ENCODE measurements at regions not wholly inside any gene's neighbourhood (a gene's known extent, or its start where the extent isn't known, plus 50 kb on each side); places are given as distances from the start of the nearest gene placed in this dataset.

- TF ChIP-seq, protein P1, sequence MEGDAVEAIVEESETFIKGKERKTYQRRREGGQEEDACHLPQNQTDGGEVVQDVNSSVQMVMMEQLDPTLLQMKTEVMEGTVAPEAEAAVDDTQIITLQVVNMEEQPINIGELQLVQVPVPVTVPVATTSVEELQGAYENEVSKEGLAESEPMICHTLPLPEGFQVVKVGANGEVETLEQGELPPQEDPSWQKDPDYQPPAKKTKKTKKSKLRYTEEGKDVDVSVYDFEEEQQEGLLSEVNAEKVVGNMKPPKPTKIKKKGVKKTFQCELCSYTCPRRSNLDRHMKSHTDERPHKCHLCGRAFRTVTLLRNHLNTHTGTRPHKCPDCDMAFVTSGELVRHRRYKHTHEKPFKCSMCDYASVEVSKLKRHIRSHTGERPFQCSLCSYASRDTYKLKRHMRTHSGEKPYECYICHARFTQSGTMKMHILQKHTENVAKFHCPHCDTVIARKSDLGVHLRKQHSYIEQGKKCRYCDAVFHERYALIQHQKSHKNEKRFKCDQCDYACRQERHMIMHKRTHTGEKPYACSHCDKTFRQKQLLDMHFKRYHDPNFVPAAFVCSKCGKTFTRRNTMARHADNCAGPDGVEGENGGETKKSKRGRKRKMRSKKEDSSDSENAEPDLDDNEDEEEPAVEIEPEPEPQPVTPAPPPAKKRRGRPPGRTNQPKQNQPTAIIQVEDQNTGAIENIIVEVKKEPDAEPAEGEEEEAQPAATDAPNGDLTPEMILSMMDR (conservative IDR thresholded peaks at IDR 0.05; ENCODE audit: low read depth in 2 of 2) = no peak
- TF ChIP-seq POLR2AphosphoS5 (IDR thresholded peaks at IDR 0.05; ENCODE audit: low read depth) (no peak), EZH2phosphoT487 (IDR thresholded peaks at IDR 0.05; ENCODE audit: unreplicated experiment) (no peak), EZH2 (IDR thresholded peaks at IDR 0.05; ENCODE audit: low read depth, unreplicated experiment) (no peak), JUNB (IDR thresholded peaks at IDR 0.05; ENCODE audit: unreplicated experiment) (no peak), ZNF114 (CRISPR knock-in tag; IDR thresholded peaks at IDR 0.05) (no peak), STAT1 (IDR thresholded peaks at IDR 0.05; ENCODE audit: unreplicated experiment) (no peak), CREB1 (CRISPR knock-in tag; IDR thresholded peaks at IDR 0.05; ENCODE audit: low read depth) (no peak), ZNF331 (CRISPR knock-in tag; IDR thresholded peaks at IDR 0.05; ENCODE audit: low read depth) (no peak), ETS1 (IDR thresholded peaks at IDR 0.05) (no peak)
- TF ChIP-seq, protein P2, sequence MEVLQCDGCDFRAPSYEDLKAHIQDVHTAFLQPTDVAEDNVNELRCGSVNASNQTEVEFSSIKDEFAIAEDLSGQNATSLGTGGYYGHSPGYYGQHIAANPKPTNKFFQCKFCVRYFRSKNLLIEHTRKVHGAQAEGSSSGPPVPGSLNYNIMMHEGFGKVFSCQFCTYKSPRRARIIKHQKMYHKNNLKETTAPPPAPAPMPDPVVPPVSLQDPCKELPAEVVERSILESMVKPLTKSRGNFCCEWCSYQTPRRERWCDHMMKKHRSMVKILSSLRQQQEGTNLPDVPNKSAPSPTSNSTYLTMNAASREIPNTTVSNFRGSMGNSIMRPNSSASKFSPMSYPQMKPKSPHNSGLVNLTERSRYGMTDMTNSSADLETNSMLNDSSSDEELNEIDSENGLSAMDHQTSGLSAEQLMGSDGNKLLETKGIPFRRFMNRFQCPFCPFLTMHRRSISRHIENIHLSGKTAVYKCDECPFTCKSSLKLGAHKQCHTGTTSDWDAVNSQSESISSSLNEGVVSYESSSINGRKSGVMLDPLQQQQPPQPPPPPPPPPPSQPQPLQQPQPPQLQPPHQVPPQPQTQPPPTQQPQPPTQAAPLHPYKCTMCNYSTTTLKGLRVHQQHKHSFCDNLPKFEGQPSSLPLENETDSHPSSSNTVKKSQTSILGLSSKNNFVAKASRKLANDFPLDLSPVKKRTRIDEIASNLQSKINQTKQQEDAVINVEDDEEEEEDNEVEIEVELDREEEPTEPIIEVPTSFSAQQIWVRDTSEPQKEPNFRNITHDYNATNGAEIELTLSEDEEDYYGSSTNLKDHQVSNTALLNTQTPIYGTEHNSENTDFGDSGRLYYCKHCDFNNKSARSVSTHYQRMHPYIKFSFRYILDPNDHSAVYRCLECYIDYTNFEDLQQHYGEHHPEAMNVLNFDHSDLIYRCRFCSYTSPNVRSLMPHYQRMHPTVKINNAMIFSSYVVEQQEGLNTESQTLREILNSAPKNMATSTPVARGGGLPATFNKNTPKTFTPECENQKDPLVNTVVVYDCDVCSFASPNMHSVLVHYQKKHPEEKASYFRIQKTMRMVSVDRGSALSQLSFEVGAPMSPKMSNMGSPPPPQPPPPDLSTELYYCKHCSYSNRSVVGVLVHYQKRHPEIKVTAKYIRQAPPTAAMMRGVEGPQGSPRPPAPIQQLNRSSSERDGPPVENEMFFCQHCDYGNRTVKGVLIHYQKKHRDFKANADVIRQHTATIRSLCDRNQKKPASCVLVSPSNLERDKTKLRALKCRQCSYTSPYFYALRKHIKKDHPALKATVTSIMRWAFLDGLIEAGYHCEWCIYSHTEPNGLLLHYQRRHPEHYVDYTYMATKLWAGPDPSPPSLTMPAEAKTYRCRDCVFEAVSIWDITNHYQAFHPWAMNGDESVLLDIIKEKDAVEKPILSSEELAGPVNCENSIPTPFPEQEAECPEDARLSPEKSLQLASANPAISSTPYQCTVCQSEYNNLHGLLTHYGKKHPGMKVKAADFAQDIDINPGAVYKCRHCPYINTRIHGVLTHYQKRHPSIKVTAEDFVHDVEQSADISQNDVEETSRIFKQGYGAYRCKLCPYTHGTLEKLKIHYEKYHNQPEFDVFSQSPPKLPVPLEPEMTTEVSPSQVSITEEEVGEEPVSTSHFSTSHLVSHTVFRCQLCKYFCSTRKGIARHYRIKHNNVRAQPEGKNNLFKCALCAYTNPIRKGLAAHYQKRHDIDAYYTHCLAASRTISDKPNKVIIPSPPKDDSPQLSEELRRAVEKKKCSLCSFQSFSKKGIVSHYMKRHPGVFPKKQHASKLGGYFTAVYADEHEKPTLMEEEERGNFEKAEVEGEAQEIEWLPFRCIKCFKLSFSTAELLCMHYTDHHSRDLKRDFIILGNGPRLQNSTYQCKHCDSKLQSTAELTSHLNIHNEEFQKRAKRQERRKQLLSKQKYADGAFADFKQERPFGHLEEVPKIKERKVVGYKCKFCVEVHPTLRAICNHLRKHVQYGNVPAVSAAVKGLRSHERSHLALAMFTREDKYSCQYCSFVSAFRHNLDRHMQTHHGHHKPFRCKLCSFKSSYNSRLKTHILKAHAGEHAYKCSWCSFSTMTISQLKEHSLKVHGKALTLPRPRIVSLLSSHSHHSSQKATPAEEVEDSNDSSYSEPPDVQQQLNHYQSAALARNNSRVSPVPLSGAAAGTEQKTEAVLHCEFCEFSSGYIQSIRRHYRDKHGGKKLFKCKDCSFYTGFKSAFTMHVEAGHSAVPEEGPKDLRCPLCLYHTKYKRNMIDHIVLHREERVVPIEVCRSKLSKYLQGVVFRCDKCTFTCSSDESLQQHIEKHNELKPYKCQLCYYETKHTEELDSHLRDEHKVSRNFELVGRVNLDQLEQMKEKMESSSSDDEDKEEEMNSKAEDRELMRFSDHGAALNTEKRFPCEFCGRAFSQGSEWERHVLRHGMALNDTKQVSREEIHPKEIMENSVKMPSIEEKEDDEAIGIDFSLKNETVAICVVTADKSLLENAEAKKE (CRISPR knock-in tag; IDR thresholded peaks at IDR 0.05) = no peak
- TF ChIP-seq, protein P3, sequence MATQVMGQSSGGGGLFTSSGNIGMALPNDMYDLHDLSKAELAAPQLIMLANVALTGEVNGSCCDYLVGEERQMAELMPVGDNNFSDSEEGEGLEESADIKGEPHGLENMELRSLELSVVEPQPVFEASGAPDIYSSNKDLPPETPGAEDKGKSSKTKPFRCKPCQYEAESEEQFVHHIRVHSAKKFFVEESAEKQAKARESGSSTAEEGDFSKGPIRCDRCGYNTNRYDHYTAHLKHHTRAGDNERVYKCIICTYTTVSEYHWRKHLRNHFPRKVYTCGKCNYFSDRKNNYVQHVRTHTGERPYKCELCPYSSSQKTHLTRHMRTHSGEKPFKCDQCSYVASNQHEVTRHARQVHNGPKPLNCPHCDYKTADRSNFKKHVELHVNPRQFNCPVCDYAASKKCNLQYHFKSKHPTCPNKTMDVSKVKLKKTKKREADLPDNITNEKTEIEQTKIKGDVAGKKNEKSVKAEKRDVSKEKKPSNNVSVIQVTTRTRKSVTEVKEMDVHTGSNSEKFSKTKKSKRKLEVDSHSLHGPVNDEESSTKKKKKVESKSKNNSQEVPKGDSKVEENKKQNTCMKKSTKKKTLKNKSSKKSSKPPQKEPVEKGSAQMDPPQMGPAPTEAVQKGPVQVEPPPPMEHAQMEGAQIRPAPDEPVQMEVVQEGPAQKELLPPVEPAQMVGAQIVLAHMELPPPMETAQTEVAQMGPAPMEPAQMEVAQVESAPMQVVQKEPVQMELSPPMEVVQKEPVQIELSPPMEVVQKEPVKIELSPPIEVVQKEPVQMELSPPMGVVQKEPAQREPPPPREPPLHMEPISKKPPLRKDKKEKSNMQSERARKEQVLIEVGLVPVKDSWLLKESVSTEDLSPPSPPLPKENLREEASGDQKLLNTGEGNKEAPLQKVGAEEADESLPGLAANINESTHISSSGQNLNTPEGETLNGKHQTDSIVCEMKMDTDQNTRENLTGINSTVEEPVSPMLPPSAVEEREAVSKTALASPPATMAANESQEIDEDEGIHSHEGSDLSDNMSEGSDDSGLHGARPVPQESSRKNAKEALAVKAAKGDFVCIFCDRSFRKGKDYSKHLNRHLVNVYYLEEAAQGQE (IDR thresholded peaks at IDR 0.05; ENCODE audit: unreplicated experiment) = no peak
These were observed 389.2 kb downstream of the SHANK2 start for GRCh38 chr11:70863186-70863585.

Data from GM23338 (cell line).